Vagina (tissue), 2 donors: ENCODE measurements at regions not wholly inside any gene's neighbourhood (a gene's known extent, or its start where the extent isn't known, plus 50 kb on each side); places are given as distances from the start of the nearest gene placed in this dataset.

Source experiments
- DNase-seq, 2 donors: peaks; one replicate each; pipeline ENCODE4 v3.0.0-alpha.2; 2017; ENCODE audit errors: extremely low spot score in 2 of 2
- H3K27ac ChIP-seq: fragments of 200-600 bp; sonication (generic); one replicate; pipeline ENCODE4 v1.5.1; 2019
- H3K27me3 ChIP-seq: fragments of 200-600 bp; sonication (generic); one replicate; pipeline ENCODE4 v1.5.1; 2019
- H3K36me3 ChIP-seq, 2 donors: fragments of 200-600 bp; sonication (generic); one replicate each; pipeline ENCODE4 v1.5.1; 2017 to 2019
- H3K4me1 ChIP-seq: fragments of 200-600 bp; sonication (generic); one replicate; pipeline ENCODE4 v1.5.1; 2019
- H3K4me3 ChIP-seq, 2 donors: fragments of 200-600 bp; sonication (generic); 1 replicate in 1 of 2; 2 replicates in 1 of 2; pipeline ENCODE4 v1.5.1; 2016 to 2019
- H3K9me3 ChIP-seq: fragments of 200-600 bp; sonication (generic); one replicate; pipeline ENCODE4 v1.5.1; 2019
- CTCF ChIP-seq, 3 experiments: fragments of 450-650 bp in 2 of 3; fragments of 200-600 bp in 1 of 3; sonication (generic) in 1 of 3; IDR thresholded peaks; one replicate each; pipeline ENCODE4 v1.5.1; 2017 to 2019; ENCODE audit warnings: antibody characterized with exemption in 3 of 3, mild to moderate bottlenecking in 2 of 3, moderate library complexity in 2 of 3
- POLR2A ChIP-seq, 2 donors: fragments of 450-650 bp; IDR thresholded peaks; one replicate each; pipeline ENCODE4 v1.6.1; 2017; ENCODE audit warnings: antibody characterized with exemption in 2 of 2, mild to moderate bottlenecking in 2 of 2, moderate library complexity in 2 of 2
- POLR2AphosphoS5 ChIP-seq, 2 donors: sonication (generic); formaldehyde crosslinking; IDR thresholded peaks; one replicate each; pipeline ENCODE4 v1.9.0; 2017; ENCODE audit warnings: antibody characterized with exemption in 2 of 2, mild to moderate bottlenecking in 2 of 2, low read depth in 1 of 2; ENCODE audit not compliant: insufficient read depth in 1 of 2
- intact Hi-C: fragments of 100-400 bp; cut with DNase I; formaldehyde crosslinking; loops from one replicate; pipeline ENCODE4 v1.15.1; 2023

- no peaks in the 10 kb centered on the region for H3K27me3 ChIP-seq
- H3K27ac ChIP-seq = no peak overlapping the region
- H3K4me3 ChIP-seq = no peak overlapping the region
- no peaks in the 10 kb centered on the region for H3K36me3 ChIP-seq
- H3K4me1 ChIP-seq = peaks cover 19% of the 10 kb centered on the region
- no peak for DNase-seq
- intact Hi-C loops = no loop called here
- no peaks in the 10 kb centered on the region for H3K9me3 ChIP-seq
- TF ChIP-seq POLR2AphosphoS5 (IDR thresholded peaks at IDR 0.05; ENCODE audit: insufficient read depth in 1 of 2, low read depth in 1 of 2) (no peak), CTCF (IDR thresholded peaks at IDR 0.05) (no peak), POLR2A (IDR thresholded peaks at IDR 0.05) (no peak)
These were observed 124.0 kb upstream of the ERG start for GRCh38 chr21:38622081-38622826.

GRCh38 chr21:38622827-38623209 is 124.5 kb upstream of the ERG start:
- H3K4me1 ChIP-seq = peaks cover 19% of the 10 kb centered on the region
- DNase-seq = no peak
- no peaks in the 10 kb centered on the region for H3K27me3 ChIP-seq
- no peaks in the 10 kb centered on the region for H3K9me3 ChIP-seq
- H3K4me3 ChIP-seq = no peak overlapping the region
- H3K36me3 ChIP-seq = no peaks in the 10 kb centered on the region
- intact Hi-C loops = no loop called here
- no peak for TF ChIP-seq POLR2A (IDR thresholded peaks at IDR 0.05)
- TF ChIP-seq CTCF (IDR thresholded peaks at IDR 0.05) = no peak
- TF ChIP-seq POLR2AphosphoS5 (IDR thresholded peaks at IDR 0.05; ENCODE audit: insufficient read depth in 1 of 2, low read depth in 1 of 2) = no peak
- H3K27ac ChIP-seq = no peak overlapping the region

GRCh38 chr21:38623552-38623951 is 125.3 kb upstream of the ERG start:
- TF ChIP-seq CTCF (IDR thresholded peaks at IDR 0.05) (no peak), POLR2AphosphoS5 (IDR thresholded peaks at IDR 0.05; ENCODE audit: insufficient read depth in 1 of 2, low read depth in 1 of 2) (no peak), POLR2A (IDR thresholded peaks at IDR 0.05) (no peak)
- H3K27ac ChIP-seq = no peak overlapping the region
- H3K27me3 ChIP-seq = no peaks in the 10 kb centered on the region
- no peaks in the 10 kb centered on the region for H3K36me3 ChIP-seq
- intact Hi-C loops = no loop called here
- DNase-seq = no peak
- no peaks in the 10 kb centered on the region for H3K9me3 ChIP-seq
- H3K4me3 ChIP-seq = no peak overlapping the region
- peaks cover 19% of the 10 kb centered on the region for H3K4me1 ChIP-seq

GRCh38 chr21:38625000-38625399 is 126.7 kb upstream of the ERG start:
- Histone ChIP-seq H3K4me3 (no peak overlapping the region), H3K36me3 (no peaks in the 10 kb centered on the region), H3K4me1 (peaks cover 8% of the 10 kb centered on the region), H3K9me3 (no peaks in the 10 kb centered on the region), H3K27ac (no peak overlapping the region), H3K27me3 (no peaks in the 10 kb centered on the region)
- no peak for DNase-seq
- no peak for TF ChIP-seq POLR2AphosphoS5 (IDR thresholded peaks at IDR 0.05; ENCODE audit: insufficient read depth in 1 of 2, low read depth in 1 of 2)
- no peak for TF ChIP-seq POLR2A (IDR thresholded peaks at IDR 0.05)
- TF ChIP-seq CTCF (IDR thresholded peaks at IDR 0.05) = no peak
- intact Hi-C loops = no loop called here

- Histone ChIP-seq H3K27ac (no peak overlapping the region), H3K9me3 (no peaks in the 10 kb centered on the region), H3K27me3 (no peaks in the 10 kb centered on the region), H3K4me1 (no peaks in the 10 kb centered on the region), H3K36me3 (no peaks in the 10 kb centered on the region), H3K4me3 (no peak overlapping the region)
- DNase-seq = no peak
- intact Hi-C loops = no loop called here
- TF ChIP-seq POLR2AphosphoS5 (IDR thresholded peaks at IDR 0.05; ENCODE audit: insufficient read depth in 1 of 2, low read depth in 1 of 2) = no peak
- no peak for TF ChIP-seq CTCF (IDR thresholded peaks at IDR 0.05)
- no peak for TF ChIP-seq POLR2A (IDR thresholded peaks at IDR 0.05)
These were observed 128.0 kb upstream of the ERG start for GRCh38 chr21:38626306-38626705.
